MM.1S (cell line): ENCODE measurements at regions not wholly inside any gene's neighbourhood (a gene's known extent, or its start where the extent isn't known, plus 50 kb on each side); places are given as distances from the start of the nearest gene placed in this dataset.

Source experiments
- DNase-seq: peaks from one replicate; pipeline ENCODE4 v3.0.0-alpha.2; 2015
- H2AFZ ChIP-seq: fragments of 300-600 bp; sonication (generic); 2 replicates; pipeline ENCODE4 v1.6.0; 2016; ENCODE audit warnings: antibody characterized with exemption, low read length
- H3F3A ChIP-seq: fragments of 300-600 bp; sonication (generic); 2 replicates; pipeline ENCODE4 v1.6.1; 2016; ENCODE audit warnings: mild to moderate bottlenecking, antibody characterized with exemption, low read length, moderate library complexity, mixed read lengths; ENCODE audit not compliant: insufficient read depth
- H3K27ac ChIP-seq: fragments of 300-600 bp; sonication (generic); 2 replicates; pipeline ENCODE4 v1.5.1; 2016; ENCODE audit warnings: mild to moderate bottlenecking, low read length
- H3K27me3 ChIP-seq: fragments of 300-600 bp; sonication (generic); replicated peaks from 2 replicates; pipeline ENCODE4 v1.6.0; 2016; ENCODE audit warnings: low read length; ENCODE audit not compliant: insufficient read depth
- H3K36me3 ChIP-seq: fragments of 300-600 bp; sonication (generic); replicated peaks from 2 replicates; pipeline ENCODE4 v1.6.1; 2016; ENCODE audit warnings: mild to moderate bottlenecking, low read length, mixed read lengths; ENCODE audit not compliant: insufficient read depth
- H3K4me1 ChIP-seq: fragments of 300-600 bp; sonication (generic); 2 replicates; pipeline ENCODE4 v1.6.1; 2016; ENCODE audit warnings: low read length, mixed read lengths
- H3K4me2 ChIP-seq: fragments of 300-600 bp; sonication (generic); 2 replicates; pipeline ENCODE4 v1.6.0; 2016; ENCODE audit warnings: low read depth, low read length
- H3K4me3 ChIP-seq: fragments of 300-600 bp; sonication (generic); 2 replicates; pipeline ENCODE4 v1.5.1; 2016; ENCODE audit warnings: low read length, mixed read lengths
- H3K79me2 ChIP-seq: fragments of 300-600 bp; sonication (generic); 2 replicates; pipeline ENCODE4 v1.6.1; 2016; ENCODE audit warnings: mixed run types, low read length, mixed read lengths
- H3K9ac ChIP-seq: fragments of 300-600 bp; sonication (generic); 2 replicates; pipeline ENCODE4 v1.6.1; 2016; ENCODE audit warnings: low read length, mixed read lengths
- H3K9me2 ChIP-seq: fragments of 300-600 bp; sonication (generic); replicated peaks from 2 replicates; pipeline ENCODE4 v1.6.1; 2016; ENCODE audit warnings: mild to moderate bottlenecking, low read length, mixed read lengths; ENCODE audit not compliant: insufficient read depth
- H3K9me3 ChIP-seq: fragments of 300-600 bp; sonication (generic); replicated peaks from 2 replicates; pipeline ENCODE4 v1.6.1; 2016; ENCODE audit warnings: mild to moderate bottlenecking, low read length, mixed read lengths; ENCODE audit not compliant: insufficient read depth
- H4K20me1 ChIP-seq: fragments of 300-600 bp; sonication (generic); 2 replicates; pipeline ENCODE4 v1.6.1; 2016; ENCODE audit warnings: mild to moderate bottlenecking, low read length, moderate library complexity, mixed read lengths; ENCODE audit not compliant: insufficient read depth
- CTCF ChIP-seq: fragments of 300-600 bp; sonication (generic); IDR thresholded peaks from 2 replicates; pipeline ENCODE4 v1.5.1; 2016; ENCODE audit warnings: antibody characterized with exemption, low read length, mixed read lengths
- EZH2 ChIP-seq: fragments of 300-600 bp; sonication (generic); optimal IDR thresholded peaks from 2 replicates; pipeline ENCODE3; 2017; ENCODE audit warnings: low read depth, mild to moderate bottlenecking, antibody characterized with exemption, low read length, mixed read lengths
- EZH2phosphoT487 ChIP-seq: fragments of 300-600 bp; sonication (generic); IDR thresholded peaks from 2 replicates; pipeline ENCODE4 v1.6.1; 2018; ENCODE audit warnings: antibody characterized with exemption, low read length

- TF ChIP-seq EZH2 (no peak), EZH2phosphoT487 (no peak), CTCF (no peak)
- H4K20me1 ChIP-seq, result no peaks in the 10 kb centered on the region
These were observed 91.2 kb upstream of the PALMD start for GRCh38 chr1:99554727-99555126.

GRCh38 chr1:99557546-99558202 lies 88.2 kb upstream of the PALMD start:
- Histone ChIP-seq H4K20me1 (no peaks in the 10 kb centered on the region), H3K4me1 (peaks cover 9% of the 10 kb centered on the region; the same call in 1 of the 2 replicates), H3K36me3 (no peaks in the 10 kb centered on the region), H3K9ac (no peak overlapping the region), H2AFZ (no peak overlapping the region), H3K4me3 (no peak overlapping the region), H3K79me2 (no peaks in the 10 kb centered on the region), H3K27me3 (no peaks in the 10 kb centered on the region), H3K9me3 (no peaks in the 10 kb centered on the region), H3K9me2 (no peaks in the 10 kb centered on the region), H3F3A (no peaks in the 10 kb centered on the region), H3K4me2 (no peak overlapping the region), H3K27ac (no peak overlapping the region)
- DNase-seq, result no peak
- no peak for TF ChIP-seq CTCF
- no peak for TF ChIP-seq EZH2
- TF ChIP-seq EZH2phosphoT487, result no peak

More at GRCh38 chr1:99554727-99555126, 91.2 kb upstream of the PALMD start:
- Histone ChIP-seq H3K4me3 (no peak overlapping the region), H3K27me3 (no peaks in the 10 kb centered on the region), H3K79me2 (no peaks in the 10 kb centered on the region), H2AFZ (no peak overlapping the region), H3K4me2 (no peak overlapping the region), H3F3A (no peaks in the 10 kb centered on the region), H3K9me3 (no peaks in the 10 kb centered on the region), H3K9ac (no peak overlapping the region), H3K36me3 (no peaks in the 10 kb centered on the region), H3K27ac (no peak overlapping the region), H3K4me1 (peaks cover 9% of the 10 kb centered on the region; the same call in 1 of the 2 replicates), H3K9me2 (no peaks in the 10 kb centered on the region)
- DNase-seq, result no peak

- TF ChIP-seq EZH2phosphoT487 (no peak), EZH2 (no peak)
- no peaks in the 10 kb centered on the region for H3K27me3 ChIP-seq
These were observed 86.7 kb upstream of the PALMD start for GRCh38 chr1:99559166-99559565.

More at GRCh38 chr1:99559166-99559565, 86.7 kb upstream of the PALMD start:
- Histone ChIP-seq H3K4me1 (peaks cover 9% of the 10 kb centered on the region; the same call in 1 of the 2 replicates), H3F3A (no peaks in the 10 kb centered on the region), H3K4me2 (no peak overlapping the region), H3K9me3 (no peaks in the 10 kb centered on the region), H2AFZ (no peak overlapping the region), H3K4me3 (no peak overlapping the region), H3K36me3 (no peaks in the 10 kb centered on the region), H3K9ac (no peak overlapping the region), H3K27ac (no peak overlapping the region), H3K79me2 (no peaks in the 10 kb centered on the region), H3K9me2 (no peaks in the 10 kb centered on the region), H4K20me1 (no peaks in the 10 kb centered on the region)
- DNase-seq, result no peak
